T-helper 9 cell (primary cell): ENCODE measurements at regions not wholly inside any gene's neighbourhood (a gene's known extent, or its start where the extent isn't known, plus 50 kb on each side); places are given as distances from the start of the nearest gene placed in this dataset.
"Not testable (repeated sequence)": the region's sequence is repeated elsewhere in the genome, so short reads cannot be mapped to it uniquely, and the experiment has no call there.

Source experiments
- DNase-seq: peaks from one replicate; pipeline ENCODE4 v3.0.0-alpha.2; 2020

DNA sequence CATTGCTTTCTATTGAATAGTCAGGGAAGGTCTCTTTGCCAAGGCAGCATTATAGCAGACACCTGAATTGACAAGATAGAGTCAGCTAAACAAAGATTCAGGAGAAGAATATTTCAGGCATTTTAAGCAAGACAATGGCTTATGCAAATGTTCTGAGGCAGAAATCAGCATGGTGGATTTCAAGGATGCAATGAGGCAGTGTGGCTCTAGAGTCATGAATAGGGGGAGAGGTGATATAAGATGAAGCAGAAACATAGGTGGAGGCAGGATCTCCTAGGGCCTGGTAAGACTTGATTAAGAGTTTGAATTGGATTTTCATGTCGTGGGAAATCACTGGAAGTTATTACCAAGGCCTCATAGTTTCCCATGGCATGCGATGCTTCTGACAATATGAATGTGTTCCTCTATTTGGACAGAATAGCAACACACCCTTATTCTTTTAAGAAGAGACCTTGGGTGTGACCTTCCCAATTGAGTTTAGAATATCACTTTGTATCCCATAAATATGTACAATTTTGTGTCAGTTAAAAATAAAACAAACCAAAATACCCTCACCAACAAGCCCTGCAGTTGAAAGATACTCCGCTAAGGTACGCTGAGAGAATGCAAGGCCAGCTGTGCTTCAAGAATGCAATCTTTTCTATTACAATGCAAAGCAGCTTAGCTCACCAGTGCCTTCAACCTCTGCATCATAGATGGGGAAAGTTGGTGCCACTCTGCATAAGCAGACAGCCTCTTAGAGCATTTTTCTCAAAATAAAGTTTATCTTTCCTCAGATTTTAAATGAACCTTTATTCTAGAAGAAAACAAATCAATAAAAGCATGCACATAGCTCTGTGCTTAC, 139.6 kb upstream of the SALL1 start:
- DNase-seq, result no peak

DNA sequence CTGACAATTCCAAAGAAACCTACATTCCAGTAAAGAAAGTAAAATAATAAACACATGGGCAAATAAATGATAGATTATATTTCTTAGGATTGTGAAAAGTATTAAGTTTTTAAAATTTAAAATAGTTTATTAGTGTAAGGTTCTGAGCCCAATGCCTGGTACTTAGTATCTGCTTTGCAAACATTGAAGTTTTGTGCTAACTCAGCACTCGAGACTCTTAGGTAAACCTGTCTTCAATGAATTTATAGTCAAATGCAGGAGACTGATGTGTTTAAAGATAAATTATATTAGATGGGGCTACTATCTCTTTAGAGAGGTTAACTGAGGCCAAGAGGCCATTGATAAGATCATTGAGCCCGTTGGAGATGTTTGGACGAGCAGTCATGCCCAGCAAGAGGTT, 138.3 kb upstream of the SALL1 start:
- no peak for DNase-seq

DNA sequence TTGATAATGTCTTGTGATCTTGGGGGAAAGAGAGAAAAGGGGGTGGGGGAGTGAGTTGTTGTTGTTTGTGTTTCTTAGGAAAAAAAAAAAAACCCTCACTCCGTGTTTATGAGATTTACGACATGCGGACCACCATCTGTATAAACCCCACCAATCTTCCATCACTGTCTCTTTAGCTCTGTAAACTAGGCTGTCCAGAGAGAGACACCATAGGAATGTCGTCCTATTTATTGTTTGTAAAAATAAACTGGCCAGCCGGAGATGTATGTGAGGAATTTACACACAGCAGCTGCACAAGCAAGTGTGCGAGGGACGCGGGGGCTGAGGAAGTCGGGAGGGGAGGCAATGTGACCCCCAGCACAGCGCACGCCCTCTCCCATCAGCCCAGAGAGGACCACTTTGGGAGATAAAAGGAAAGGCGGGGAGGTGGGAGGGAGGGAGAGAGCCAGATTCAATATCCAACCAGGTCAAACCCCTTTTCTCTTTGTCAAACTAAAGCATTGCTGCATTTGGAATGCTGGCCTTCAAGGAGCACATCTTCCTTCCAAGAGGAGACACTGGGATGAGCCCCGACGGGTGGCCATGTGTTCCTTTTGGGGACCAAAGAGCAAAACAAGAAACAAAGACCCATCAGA, 136.2 kb upstream of the SALL1 start:
- no peak for DNase-seq

DNA sequence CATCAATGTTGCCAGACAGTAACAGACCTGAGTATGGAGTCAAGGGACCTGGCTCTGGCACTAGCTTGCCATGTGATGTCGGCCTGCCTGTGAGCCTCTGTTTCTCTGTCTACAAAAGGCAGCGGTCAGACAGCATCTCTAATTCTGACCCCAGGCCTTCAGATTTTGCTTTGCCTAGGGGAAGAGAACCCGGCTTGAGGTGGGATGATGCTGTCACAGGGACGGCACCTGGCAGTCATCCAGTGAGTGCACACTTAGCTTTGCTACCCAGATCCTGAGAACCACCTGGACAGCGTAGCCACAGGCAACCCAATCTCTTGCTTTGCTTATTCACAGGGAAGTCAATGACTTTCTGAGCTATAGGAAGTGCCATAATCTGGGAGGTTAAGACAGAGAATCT, 135.2 kb upstream of the SALL1 start:
- DNase-seq, result no peak

DNA sequence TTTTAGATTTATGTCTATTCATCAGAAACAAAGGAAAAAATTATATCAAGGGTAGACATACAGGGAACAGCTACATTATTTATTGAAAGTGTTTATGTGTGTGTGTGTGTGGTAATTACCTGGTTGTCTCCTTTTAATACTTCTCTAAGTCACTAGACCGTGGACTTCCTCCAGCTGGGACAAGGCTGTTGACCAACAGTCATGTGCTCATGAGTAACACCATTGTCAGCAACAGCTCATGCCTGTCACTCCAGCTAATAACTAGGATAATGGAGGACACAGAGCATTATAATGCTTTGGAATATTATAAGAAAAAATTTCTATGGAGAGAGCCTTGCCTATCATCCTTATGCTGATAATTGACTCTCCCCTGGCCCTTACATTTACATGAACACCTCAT, 125.3 kb upstream of the SALL1 start:
- no peak for DNase-seq

DNA sequence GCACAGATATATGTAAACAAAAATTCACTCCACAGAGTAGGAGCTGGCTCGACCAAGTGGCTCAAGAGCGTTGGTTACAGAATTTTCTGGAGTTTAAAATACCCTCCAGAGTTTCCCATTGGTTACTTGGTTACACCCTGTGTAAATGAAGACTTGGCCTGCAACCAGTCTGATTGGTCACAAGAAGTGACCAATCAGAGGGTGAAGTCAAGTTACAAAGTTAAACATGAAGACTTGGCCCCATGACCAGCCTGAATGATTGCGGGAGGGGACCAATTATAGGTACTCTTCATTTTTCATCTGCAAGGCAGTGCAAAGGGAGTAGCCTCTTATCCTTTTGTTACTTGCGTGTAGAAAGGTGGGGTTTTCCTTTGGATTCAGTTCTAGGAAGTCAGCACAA, 121.3 kb upstream of the SALL1 start:
- DNase-seq, result no peak

DNA sequence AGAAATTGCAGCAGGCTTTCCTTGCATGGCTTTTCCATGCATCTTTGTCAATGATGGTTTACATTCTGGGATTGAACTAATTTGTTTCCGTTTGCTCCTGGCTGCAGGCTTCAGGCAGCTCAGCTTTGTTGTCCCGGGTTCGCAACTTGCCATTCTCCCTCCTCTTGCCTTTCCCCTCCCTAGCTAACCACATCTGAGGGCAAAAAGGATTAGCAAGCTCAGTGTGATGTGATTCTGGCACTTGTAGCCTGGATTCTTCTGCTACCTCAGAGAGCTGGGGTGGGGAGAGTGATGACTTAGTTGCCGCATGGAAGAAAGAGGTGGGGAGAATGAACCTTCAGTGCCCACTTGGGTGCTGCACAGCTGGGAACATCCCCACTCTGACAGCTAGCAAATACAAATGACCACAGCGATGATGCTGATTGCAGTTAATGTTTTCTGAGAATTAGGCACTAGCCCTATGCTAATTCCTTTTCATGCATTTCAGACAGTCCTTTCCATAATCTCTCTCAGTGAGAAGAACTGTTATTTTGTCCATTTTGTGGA, 120.2 kb upstream of the SALL1 start:
- no peak for DNase-seq

DNA sequence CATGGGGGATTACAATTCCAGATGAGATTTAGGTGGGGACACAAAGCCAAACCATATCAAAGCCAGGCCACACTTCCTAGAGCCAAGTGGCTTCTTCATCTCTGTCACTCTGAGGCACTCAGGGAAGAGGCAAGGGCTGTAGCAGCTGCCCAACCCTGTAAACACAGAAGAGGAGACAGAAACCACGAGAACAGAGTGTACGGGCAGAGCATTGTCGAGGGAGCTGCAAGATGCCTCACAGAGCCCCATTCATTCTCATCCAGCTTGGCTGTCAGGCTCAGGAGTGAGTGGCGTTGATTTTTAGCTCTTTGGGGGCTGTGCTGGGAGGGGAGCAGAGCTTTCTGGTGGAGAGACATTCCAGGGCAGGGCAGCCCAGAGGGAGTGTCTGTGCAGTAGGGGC, 117.2 kb upstream of the SALL1 start:
- DNase-seq, result no peak

DNA sequence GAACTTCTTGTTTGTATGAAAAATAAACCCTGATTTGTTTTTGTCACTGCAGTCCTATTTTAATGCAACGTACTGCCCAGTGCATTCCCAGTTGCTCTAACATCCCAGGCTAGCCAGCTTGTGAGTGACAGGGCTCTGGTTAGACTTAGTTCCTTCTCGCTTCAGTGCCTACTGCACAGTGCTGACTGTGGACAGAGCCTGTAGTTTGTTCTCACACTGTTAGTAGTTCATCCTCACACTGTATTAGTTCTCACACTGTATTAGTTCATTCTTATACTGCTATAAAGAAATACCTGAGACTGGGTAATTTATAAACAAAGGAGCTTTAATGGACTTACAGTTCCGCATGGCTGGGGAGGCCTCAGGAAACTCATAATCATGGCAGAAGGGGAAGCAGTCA, 116.6 kb upstream of the SALL1 start:
- DNase-seq, result no peak

DNA sequence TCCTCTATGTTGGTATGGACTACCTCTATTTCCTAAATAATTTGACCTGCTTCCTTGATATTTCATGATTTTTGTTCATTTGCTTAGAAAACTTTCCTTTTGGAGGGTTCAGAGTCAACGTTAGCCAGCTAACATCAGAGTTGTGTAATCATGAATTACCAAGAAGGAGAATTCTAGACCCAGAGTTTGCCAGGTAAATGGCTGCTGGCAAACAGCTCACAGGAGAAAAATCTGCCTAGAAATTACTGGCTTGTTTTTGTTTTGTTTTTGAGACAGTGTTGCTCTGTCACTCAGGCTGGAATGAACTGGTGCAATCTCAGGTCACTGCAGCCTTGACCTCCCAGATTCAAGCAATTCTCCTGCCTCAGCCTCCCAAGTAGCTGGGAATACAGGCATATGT, 111.4 kb upstream of the SALL1 start:
- DNase-seq, result no peak

DNA sequence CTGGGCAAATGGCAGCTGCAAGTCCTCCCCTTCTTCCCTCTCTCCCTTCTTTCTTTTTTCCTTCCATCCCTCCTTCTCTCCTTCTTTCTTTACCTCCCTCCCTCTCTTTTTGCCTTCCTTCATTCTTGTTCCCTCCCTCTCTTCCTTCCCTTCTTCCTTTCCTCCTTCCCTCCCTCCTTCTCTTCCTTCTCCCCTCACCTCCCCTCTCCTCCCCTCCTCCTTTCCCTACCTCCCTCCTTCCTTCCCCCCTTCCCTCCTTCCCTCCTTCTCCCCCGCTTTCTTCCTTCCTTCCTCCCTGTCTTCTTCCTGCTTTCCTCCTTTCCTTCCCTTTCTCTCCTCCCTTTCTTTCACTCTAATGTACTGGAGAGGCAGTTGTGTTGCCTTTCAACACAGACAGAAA, 110.8 kb upstream of the SALL1 start:
- no peak for DNase-seq

DNA sequence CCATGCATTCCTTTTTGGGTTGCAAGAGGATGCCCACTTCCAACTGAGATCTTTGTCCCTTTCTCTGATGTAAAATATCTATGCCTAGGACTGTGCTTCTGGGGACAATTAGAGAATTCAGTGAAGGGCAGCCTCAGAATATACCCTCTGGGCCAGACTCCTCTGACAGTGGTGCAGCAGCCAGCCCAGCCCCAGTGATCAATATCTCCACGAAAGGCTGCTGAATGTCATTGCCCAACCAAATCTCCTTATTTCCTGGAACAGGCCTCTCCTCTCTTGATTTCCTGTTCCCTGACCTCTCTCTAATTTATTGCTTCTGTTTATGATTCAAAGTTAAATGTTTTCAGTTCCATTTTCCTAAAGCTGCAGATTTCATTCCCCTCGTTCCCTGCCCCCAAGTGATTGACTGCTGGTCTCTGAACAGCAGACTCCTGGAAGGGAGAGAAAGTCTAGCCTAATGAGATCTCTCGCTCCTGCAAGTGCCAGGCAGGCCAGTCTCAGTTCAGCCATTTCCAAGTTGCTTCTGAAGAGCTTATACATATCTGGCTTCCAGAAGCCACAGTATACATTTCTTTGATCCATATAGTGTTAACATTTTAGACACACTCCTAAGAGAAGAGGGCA, 104.4 kb upstream of the SALL1 start:
- DNase-seq, result no peak

DNA sequence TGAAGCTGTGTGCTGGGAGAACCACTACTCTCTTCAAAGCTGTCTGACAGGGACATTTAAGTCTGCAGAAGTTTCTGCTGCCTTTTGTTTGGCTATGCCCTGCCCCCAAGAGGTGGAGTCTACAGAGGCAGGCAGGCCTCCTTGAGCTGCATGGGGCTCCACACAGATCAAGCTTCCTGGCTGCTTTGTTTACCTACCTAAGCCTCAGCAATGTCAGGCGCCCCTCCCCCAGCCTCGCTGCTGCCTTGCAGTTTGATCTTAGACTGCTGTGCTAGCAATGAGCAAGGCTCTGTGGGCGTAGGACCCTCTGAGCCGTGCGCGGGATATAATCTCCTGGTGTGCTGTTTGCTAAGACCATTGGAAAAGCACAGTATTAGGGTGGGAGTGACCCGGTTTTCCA, 103.3 kb upstream of the SALL1 start:
- DNase-seq, result not testable (repeated sequence)

DNA sequence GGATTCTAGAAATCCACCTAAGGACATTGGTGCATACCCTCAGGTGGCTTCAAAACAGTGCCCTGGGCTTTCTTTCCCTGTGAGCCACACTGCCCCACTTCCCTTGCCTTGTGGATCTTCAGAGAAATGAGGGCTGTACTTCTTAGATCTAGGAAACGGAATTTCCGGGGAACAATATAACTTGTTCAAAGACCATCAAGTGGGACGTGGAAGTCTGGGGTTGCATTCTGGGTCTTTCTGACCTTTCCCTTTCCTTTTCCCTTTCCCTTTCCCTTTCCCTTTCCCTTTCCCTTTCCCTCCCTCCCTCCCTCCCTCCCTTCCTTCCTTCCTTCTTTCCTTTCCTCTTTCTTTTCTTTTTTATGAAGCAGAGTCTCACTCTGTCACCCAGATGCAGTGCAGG, 97.1 kb upstream of the SALL1 start:
- DNase-seq, result no peak

DNA sequence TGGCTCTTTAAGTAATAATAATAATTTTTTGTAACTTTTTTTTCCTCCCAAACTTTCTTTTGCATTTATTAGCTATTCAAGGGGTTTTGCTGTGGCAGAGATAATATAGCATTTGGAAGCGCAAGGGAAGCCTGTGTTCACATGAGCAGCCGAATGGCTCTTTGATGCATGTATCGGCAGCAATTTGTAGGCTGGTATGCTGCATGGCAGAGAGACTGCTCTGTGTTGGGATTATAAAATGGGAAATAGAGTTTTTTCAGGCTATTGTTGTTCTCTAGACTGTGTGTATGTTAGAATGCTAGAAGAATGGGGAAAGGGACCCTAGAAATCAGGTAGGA, 94.6 kb upstream of the SALL1 start:
- DNase-seq, result no peak

DNA sequence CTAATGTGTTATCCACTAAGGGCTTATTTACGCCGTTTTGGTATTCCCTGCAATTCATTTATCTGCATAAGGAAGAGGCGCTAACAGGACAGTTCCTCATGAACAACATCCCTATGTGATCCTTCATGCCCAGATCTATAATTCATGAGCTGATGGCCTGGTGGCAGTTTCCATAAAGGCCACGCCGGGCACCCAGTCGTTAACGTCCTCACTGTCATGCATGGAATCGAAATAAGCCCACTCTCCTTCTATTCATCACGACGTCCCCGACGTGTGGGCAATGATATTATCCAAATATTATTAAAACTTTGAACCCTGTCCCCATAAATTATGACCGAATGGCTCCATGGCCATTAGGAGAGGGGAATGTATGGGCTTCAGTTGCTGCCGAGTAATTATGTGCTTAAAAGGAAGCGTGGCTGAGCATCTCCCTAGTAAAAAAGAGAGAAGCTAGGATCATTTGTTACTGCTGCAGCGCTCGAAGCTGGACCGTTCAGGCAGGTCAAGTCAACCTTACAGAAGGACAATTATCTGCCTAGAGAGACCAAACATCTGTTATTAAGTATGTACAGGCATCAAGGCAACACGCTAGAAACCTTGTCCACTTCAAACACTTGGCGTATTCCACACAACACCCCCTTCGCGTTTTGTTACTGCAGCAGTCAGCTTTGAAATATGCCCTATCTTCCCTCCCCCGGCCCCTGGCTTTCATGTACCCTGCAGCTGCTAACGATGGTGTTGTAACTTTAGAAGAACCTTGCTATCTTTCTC, 94.0 kb upstream of the SALL1 start:
- no peak for DNase-seq

DNA sequence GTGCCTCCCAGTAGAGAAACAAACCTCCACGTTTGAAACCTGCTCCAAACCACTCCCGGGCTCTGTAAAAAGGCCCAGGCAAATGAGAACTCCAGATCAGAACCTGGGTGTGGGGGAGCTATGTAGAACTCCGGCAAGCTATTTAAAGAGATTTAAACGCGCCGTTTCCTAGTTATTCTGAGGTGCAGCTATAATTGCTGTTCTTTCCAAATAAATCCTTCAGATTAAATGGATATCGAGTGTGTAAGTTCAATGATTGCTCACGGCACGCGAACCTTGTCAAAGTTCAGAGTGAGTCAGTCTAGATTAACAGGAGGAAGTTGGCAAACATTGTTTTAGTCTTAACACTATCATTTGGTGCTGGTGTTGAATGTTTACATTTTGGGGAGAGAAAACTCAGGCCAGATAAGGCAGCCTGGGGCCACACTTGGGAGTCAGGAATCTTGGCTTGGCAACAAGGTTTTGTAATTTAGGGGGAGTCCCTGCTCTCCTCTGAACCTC, 92.9 kb upstream of the SALL1 start:
- DNase-seq, result no peak

DNA sequence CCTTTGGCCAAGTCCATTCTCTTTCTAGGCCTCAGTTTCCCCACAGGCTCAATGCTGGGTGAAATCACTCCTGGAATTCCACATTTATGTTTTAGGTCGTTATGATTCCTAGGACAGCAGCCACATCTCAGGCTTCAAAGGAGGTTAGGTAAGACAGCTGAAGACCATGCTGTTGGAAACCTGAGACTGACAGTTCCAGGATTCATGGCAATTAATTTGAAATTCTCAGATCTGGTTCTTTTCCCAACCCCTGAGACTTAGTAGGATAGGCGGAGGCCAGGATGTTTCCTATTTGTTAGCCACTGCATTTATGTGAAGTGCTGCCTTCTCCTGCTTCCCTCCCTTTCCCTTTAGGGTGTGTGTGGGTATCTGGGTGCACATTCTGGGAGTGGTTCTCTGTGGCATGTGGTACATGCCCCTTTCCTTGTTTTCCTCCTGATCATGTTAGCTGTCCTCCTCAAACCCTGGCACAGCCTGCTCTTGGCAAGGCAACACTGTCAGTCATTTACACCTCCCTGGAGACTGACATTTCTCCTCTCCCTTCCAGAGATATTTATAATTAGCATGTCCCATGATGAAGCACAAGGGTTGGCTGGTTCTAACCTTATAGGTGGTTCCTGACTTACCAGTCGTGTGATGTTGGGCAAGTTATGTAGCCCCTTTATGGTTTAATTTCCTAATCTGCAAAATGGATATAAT, 91.4 kb upstream of the SALL1 start:
- DNase-seq, result no peak

DNA sequence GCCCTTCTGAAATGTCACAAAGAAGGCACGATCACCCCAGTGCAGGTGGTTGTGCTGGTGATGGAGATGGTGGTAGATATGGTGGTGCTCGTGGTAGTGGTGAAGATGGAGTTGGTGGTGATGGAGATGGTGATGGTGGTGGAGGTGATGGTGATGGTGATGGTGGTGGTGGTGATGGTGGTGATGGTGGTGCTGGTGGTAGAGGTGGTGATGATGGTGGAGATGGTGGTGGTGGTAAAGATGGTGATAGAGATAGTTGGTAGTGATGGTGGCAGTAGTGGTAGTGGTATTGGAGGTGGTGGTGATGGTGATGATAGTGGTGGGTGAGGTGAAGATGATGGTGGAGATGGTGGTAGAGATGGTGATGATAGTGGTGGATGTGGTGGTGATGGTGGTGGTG, 88.1 kb upstream of the SALL1 start:
- no peak for DNase-seq

DNA sequence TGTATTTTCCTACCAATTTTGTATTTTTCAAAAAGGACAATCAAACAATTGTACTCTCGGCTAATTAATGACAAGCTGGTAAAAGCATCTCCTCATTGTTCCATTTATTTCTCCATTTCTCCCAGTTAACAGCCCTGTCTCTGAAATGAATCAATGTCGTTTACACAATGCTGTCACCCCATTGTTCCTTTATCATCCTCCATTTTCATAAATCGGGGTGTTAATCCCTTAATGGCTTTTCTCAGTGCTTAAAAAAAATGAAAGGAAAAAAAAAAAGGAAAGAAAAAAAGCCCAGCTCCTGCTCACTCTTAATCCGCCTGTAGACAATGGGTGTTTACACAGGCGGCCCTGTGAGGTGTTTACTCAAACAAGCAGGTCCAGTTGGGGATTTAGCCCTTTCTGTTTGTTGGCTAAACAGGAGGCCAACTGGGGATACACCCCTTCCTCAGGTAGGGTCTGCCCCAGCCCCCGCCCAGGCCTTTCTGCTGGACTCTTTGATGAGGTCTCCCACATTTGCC, 86.8 kb upstream of the SALL1 start:
- DNase-seq, result no peak

DNA sequence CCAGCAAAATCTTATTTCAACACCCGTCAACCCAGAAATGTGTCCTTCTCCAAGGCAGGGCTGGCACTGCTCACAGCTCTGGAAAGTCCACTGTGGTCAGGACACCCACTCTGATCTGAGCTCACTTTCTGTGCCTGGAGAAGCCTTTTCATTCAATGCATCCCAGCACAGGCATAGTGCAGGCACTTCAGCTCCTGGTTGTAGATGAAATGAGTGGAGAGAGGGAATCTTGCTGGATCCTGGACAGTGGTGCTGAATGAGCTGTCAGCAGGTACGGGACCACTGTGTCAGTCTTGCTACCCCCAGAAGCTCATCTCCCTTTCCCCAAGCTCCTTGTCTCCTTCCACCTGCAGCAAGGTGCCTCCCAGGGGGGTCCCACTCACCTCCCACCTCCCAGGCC, 86.1 kb upstream of the SALL1 start:
- no peak for DNase-seq

DNA sequence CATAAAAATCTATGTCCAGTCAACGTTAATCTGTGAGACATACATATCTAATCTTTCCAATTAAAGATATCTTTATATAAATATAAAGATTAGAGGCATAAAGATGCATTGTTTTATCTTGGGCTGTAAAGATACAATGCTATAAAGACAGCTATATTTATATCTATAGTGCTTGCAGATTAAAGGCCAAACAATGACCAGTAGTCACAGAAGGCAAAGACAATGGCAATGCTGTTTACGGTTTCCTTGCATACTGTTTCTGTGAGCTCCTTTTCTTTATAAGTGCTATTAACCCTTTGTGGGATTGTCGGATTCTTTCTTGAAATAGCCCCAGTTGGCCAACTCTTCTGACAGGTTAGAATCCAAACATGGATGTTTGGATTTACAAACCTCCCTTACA, 85.5 kb upstream of the SALL1 start:
- DNase-seq, result no peak
